ENCODE measurements at regions not wholly inside any gene's neighbourhood (a gene's known extent, or its start where the extent isn't known, plus 50 kb on each side); places are given as distances from the start of the nearest gene placed in this dataset.
A peak's percentile ranks its signal among the peaks of the same experiment; 100 is the strongest.
"Not testable (repeated sequence)": the region's sequence is repeated elsewhere in the genome, so short reads cannot be mapped to it uniquely, and the experiment has no call there.

GRCh38 chr1:196029410-196029809, 578.8 kb downstream of the KCNT2 start:
- Histone ChIP-seq H3K27me3 (no peaks in the 10 kb centered on the region), H3K36me3 (no peaks in the 10 kb centered on the region), H3K4me1 (peaks cover 9% of the 10 kb centered on the region), H3K4me3 (ENCODE audit: low read depth, low read length) (no peak overlapping the region), H3K9me3 (no peaks in the 10 kb centered on the region)
- peak; percentile 22; the same call in 1 of the 2 replicates for TF ChIP-seq CTCF (IDR thresholded peaks at IDR 0.05; ENCODE audit: low read depth, low read length)
- no peak for DNase-seq

- H3K36me3 ChIP-seq = no peaks in the 10 kb centered on the region
- peaks cover under 1% of the 10 kb centered on the region; the same call in 1 of the 2 replicates for H3K4me1 ChIP-seq
- no peak for TF ChIP-seq CTCF (IDR thresholded peaks at IDR 0.05; ENCODE audit: low read depth, low read length)
- no peak overlapping the region for H3K4me3 ChIP-seq (ENCODE audit: low read depth, low read length)
- H3K9me3 ChIP-seq = no peaks in the 10 kb centered on the region
- no peaks in the 10 kb centered on the region for H3K27me3 ChIP-seq
- DNase-seq = no peak
Observed at GRCh38 chr1:196027127-196027526, 581.1 kb downstream of the KCNT2 start.

GRCh38 chr1:196021174-196021573, 587.1 kb downstream of the KCNT2 start:
- not testable (repeated sequence) for H3K9me3 ChIP-seq; H3K4me1 ChIP-seq; H3K4me3 ChIP-seq (ENCODE audit: low read depth, low read length); H3K27me3 ChIP-seq; DNase-seq; H3K36me3 ChIP-seq

GRCh38 chr1:196009362-196009761, 598.9 kb downstream of the KCNT2 start:
- Histone ChIP-seq H3K36me3 (no peaks in the 10 kb centered on the region), H3K4me3 (ENCODE audit: low read depth, low read length) (no peak overlapping the region), H3K9me3 (no peaks in the 10 kb centered on the region), H3K4me1 (no peaks in the 10 kb centered on the region), H3K27me3 (no peaks in the 10 kb centered on the region)
- no peak for DNase-seq
- TF ChIP-seq CTCF (IDR thresholded peaks at IDR 0.05; ENCODE audit: low read depth, low read length) = no peak

GRCh38 chr1:196007763-196008162, 600.5 kb downstream of the KCNT2 start:
- DNase-seq = no peak
- no peak overlapping the region for H3K4me3 ChIP-seq (ENCODE audit: low read depth, low read length)
- no peak for TF ChIP-seq CTCF (IDR thresholded peaks at IDR 0.05; ENCODE audit: low read depth, low read length)
- no peaks in the 10 kb centered on the region for H3K9me3 ChIP-seq
- H3K36me3 ChIP-seq = no peaks in the 10 kb centered on the region
- no peaks in the 10 kb centered on the region for H3K27me3 ChIP-seq
- no peaks in the 10 kb centered on the region for H3K4me1 ChIP-seq

GRCh38 chr1:196005426-196005825, 602.8 kb downstream of the KCNT2 start:
- Histone ChIP-seq H3K9me3 (no peaks in the 10 kb centered on the region), H3K4me1 (no peaks in the 10 kb centered on the region), H3K36me3 (no peaks in the 10 kb centered on the region), H3K27me3 (no peaks in the 10 kb centered on the region), H3K4me3 (ENCODE audit: low read depth, low read length) (no peak overlapping the region)
- DNase-seq = no peak
- TF ChIP-seq CTCF (IDR thresholded peaks at IDR 0.05; ENCODE audit: low read depth, low read length) = no peak

GRCh38 chr1:196004388-196004787, 603.9 kb downstream of the KCNT2 start:
- not testable (repeated sequence) for H3K9me3 ChIP-seq; H3K27me3 ChIP-seq; H3K4me1 ChIP-seq; DNase-seq; H3K4me3 ChIP-seq (ENCODE audit: low read depth, low read length); H3K36me3 ChIP-seq
